SU-DHL-6 (cell line): ENCODE measurements at regions not wholly inside any gene's neighbourhood (a gene's known extent, or its start where the extent isn't known, plus 50 kb on each side); places are given as distances from the start of the nearest gene placed in this dataset.

ENCODE experiments used
- H2AFZ ChIP-seq: fragments of 200-600 bp; sonication (generic); 2 replicates; pipeline ENCODE4 v1.6.1; 2014; ENCODE audit warnings: low read depth, mild to moderate bottlenecking, moderate library complexity, mixed read lengths, antibody characterized with exemption, low read length; ENCODE audit not compliant: severe bottlenecking
- H3F3A ChIP-seq: fragments of 200-600 bp; shearing (Covaris generic); 2 replicates; pipeline ENCODE4 v1.6.0; 2016; ENCODE audit warnings: antibody characterized with exemption, mild to moderate bottlenecking; ENCODE audit not compliant: insufficient read depth
- H3K27ac ChIP-seq: fragments of 200-600 bp; sonication (generic); 2 replicates; pipeline ENCODE4 v1.5.1; 2016; ENCODE audit warnings: low read depth, mild to moderate bottlenecking, low read length, moderate library complexity, mixed read lengths
- H3K27me3 ChIP-seq: fragments of 200-600 bp; sonication (generic), shearing (Covaris generic); 2 replicates; pipeline ENCODE4 v1.6.0; 2014; ENCODE audit warnings: mild to moderate bottlenecking, low read length
- H3K36me3 ChIP-seq: fragments of 200-600 bp; sonication (generic); 2 replicates; pipeline ENCODE4 v1.6.1; 2014; ENCODE audit warnings: mild to moderate bottlenecking, low read length, mixed read lengths
- H3K4me2 ChIP-seq: fragments of 300-600, 200-600 bp; shearing (Covaris generic), sonication (generic); 2 replicates; pipeline ENCODE4 v1.6.0; 2014; ENCODE audit warnings: low read length, low read depth, mild to moderate bottlenecking; ENCODE audit not compliant: poor library complexity, severe bottlenecking
- H3K4me3 ChIP-seq: fragments of 200-600 bp; sonication (generic); 2 replicates; pipeline ENCODE4 v1.5.1; 2014; ENCODE audit warnings: antibody characterized with exemption, low read length, mild to moderate bottlenecking, mixed read lengths; ENCODE audit not compliant: insufficient read depth, poor library complexity, severe bottlenecking
- H3K79me2 ChIP-seq: fragments of 200-600 bp; sonication (generic); 2 replicates; pipeline ENCODE4 v1.6.1; 2014; ENCODE audit warnings: mild to moderate bottlenecking, low read length, moderate library complexity; ENCODE audit not compliant: insufficient read depth
- H3K9ac ChIP-seq: fragments of 200-600 bp; sonication (generic); 2 replicates; pipeline ENCODE4 v1.7.0; 2014; ENCODE audit warnings: mild to moderate bottlenecking, low read length
- H3K9me2 ChIP-seq: fragments of 200-600 bp; sonication (generic); replicated peaks from 2 replicates; pipeline ENCODE4 v1.6.1; 2014; ENCODE audit warnings: low read length; ENCODE audit not compliant: insufficient read depth
- H3K9me3 ChIP-seq: fragments of 200-600 bp; sonication (generic); 2 replicates; pipeline ENCODE4 v1.6.1; 2014; ENCODE audit warnings: low read length, mixed read lengths; ENCODE audit not compliant: insufficient read depth
- H4K20me1 ChIP-seq: fragments of 200-600 bp; sonication (generic); 2 replicates; pipeline ENCODE4 v1.6.1; 2014; ENCODE audit warnings: low read depth, mild to moderate bottlenecking, antibody characterized with exemption, low read length, moderate library complexity, mixed read lengths
- EZH2phosphoT487 ChIP-seq: fragments of 200-600 bp; sonication (generic), shearing (Covaris generic); conservative IDR thresholded peaks from 2 replicates; pipeline ENCODE4 v1.6.1; 2018; ENCODE audit warnings: mild to moderate bottlenecking, antibody characterized with exemption, low read length, moderate library complexity, mixed read lengths
- TF ChIP-seq, protein P1 (sequence below): fragments of 200-600 bp; sonication (generic); IDR thresholded peaks from one replicate; pipeline ENCODE4 v1.5.1; 2017; ENCODE audit warnings: antibody characterized with exemption, mild to moderate bottlenecking, low read length, moderate library complexity; ENCODE audit not compliant: insufficient read depth, poor library complexity, severe bottlenecking

DNA sequence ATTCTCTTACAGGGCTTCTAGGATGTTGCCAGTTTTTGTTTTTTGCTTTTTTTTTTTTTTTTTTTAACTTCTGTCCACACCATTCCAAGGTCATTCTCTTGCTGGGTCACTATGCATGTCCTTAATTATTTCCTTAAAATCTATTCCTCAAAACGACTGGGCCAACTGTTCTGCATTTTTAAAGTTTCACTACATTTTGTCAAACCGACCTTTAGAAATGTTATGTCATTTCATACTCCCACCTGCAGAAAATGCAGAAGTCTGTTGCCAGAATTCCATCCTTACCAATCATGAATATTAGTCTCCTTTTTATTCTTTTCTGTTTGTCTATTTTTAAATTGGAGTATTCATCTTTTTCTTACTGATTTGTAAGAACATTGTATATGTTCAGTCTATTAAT lies 295.5 kb downstream of the ZSWIM6 start:
- Histone ChIP-seq H2AFZ (no peak overlapping the region), H4K20me1 (no peaks in the 10 kb centered on the region), H3K79me2 (no peaks in the 10 kb centered on the region), H3K27ac (no peak overlapping the region), H3K9ac (no peak overlapping the region), H3K36me3 (no peaks in the 10 kb centered on the region), H3K4me3 (no peak overlapping the region), H3K4me2 (no peak overlapping the region), H3K9me3 (no peaks in the 10 kb centered on the region), H3K9me2 (no peaks in the 10 kb centered on the region), H3K27me3 (no peaks in the 10 kb centered on the region), H3F3A (no peaks in the 10 kb centered on the region)
- TF ChIP-seq, protein P1, sequence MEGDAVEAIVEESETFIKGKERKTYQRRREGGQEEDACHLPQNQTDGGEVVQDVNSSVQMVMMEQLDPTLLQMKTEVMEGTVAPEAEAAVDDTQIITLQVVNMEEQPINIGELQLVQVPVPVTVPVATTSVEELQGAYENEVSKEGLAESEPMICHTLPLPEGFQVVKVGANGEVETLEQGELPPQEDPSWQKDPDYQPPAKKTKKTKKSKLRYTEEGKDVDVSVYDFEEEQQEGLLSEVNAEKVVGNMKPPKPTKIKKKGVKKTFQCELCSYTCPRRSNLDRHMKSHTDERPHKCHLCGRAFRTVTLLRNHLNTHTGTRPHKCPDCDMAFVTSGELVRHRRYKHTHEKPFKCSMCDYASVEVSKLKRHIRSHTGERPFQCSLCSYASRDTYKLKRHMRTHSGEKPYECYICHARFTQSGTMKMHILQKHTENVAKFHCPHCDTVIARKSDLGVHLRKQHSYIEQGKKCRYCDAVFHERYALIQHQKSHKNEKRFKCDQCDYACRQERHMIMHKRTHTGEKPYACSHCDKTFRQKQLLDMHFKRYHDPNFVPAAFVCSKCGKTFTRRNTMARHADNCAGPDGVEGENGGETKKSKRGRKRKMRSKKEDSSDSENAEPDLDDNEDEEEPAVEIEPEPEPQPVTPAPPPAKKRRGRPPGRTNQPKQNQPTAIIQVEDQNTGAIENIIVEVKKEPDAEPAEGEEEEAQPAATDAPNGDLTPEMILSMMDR: no peak
- TF ChIP-seq EZH2phosphoT487: no peak

DNA sequence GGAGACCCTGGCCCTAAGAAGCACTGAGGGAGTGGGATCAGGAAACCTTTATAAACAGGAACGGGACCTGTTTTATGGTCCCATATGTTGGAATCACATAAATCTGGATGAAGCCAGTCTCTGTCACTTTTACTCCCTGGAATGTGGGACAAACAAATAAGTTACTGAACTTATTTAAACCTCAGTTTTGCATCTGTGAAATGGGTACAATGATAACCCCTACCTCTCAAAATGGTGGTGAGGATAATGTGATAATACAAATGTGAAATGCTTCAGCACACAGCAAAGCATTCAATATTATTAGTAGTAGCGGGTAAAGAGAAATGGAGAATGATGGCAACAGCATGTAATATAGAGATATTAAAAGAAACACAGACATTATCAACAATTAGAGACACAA lies 298.9 kb downstream of the ZSWIM6 start:
- H3K4me2 ChIP-seq: no peak overlapping the region
- H3K27ac ChIP-seq: no peak overlapping the region
- H3K9me2 ChIP-seq: no peaks in the 10 kb centered on the region
- TF ChIP-seq, protein P1: no peak
- no peak for TF ChIP-seq EZH2phosphoT487
- no peaks in the 10 kb centered on the region for H3K9me3 ChIP-seq
- no peak overlapping the region for H2AFZ ChIP-seq
- H3K36me3 ChIP-seq: no peaks in the 10 kb centered on the region
- H3K4me3 ChIP-seq: no peak overlapping the region
- H3K79me2 ChIP-seq: no peaks in the 10 kb centered on the region
- H4K20me1 ChIP-seq: no peaks in the 10 kb centered on the region
- H3F3A ChIP-seq: no peaks in the 10 kb centered on the region
- 0 out of 2 replicates have a peak, but pooled peaks cover 2% of the 10 kb centered on the region for H3K27me3 ChIP-seq
- no peak overlapping the region for H3K9ac ChIP-seq

- H4K20me1 ChIP-seq: no peaks in the 10 kb centered on the region
- H3K4me3 ChIP-seq: no peak overlapping the region
- no peak overlapping the region for H3K27ac ChIP-seq
- H3K4me2 ChIP-seq: no peak overlapping the region
- 0 out of 2 replicates have a peak, but pooled peaks cover 2% of the 10 kb centered on the region for H3K27me3 ChIP-seq
- H2AFZ ChIP-seq: no peak overlapping the region
- no peaks in the 10 kb centered on the region for H3K79me2 ChIP-seq
- no peaks in the 10 kb centered on the region for H3K36me3 ChIP-seq
- TF ChIP-seq, protein P1: no peak
- no peak for TF ChIP-seq EZH2phosphoT487
- H3K9me2 ChIP-seq: no peaks in the 10 kb centered on the region
- no peak overlapping the region for H3K9ac ChIP-seq
- no peaks in the 10 kb centered on the region for H3F3A ChIP-seq
- H3K9me3 ChIP-seq: no peaks in the 10 kb centered on the region
These were observed 299.4 kb downstream of the ZSWIM6 start for GRCh38 chr5:61631438-61631941.
